NCI-H446 (cell line): ENCODE measurements at regions not wholly inside any gene's neighbourhood (a gene's known extent, or its start where the extent isn't known, plus 50 kb on each side); places are given as distances from the start of the nearest gene placed in this dataset.
A peak's percentile ranks its signal among the peaks of the same experiment; 100 is the strongest.
"Not testable (repeated sequence)": the region's sequence is repeated elsewhere in the genome, so short reads cannot be mapped to it uniquely, and the experiment has no call there.

Experiments
- DNase-seq, 2 experiments: peaks; one replicate each; lab custom pipeline; 2025; lab: John Stamatoyannopoulos, UW

GRCh38 chr3:86794361-86795065, 196.4 kb downstream of the VGLL3 start:
- no peak for DNase-seq

GRCh38 chr3:86793786-86794185, 197.2 kb downstream of the VGLL3 start:
- DNase-seq = no peak

- peak in 1 of 2 experiments; percentile 11 for DNase-seq
These were observed 198.6 kb downstream of the VGLL3 start for GRCh38 chr3:86792316-86792715.

GRCh38 chr3:86790884-86791549, 199.9 kb downstream of the VGLL3 start:
- no peak for DNase-seq

GRCh38 chr3:86788371-86788770, 202.6 kb downstream of the VGLL3 start:
- DNase-seq = no peak

- DNase-seq = no peak
These were observed 203.9 kb downstream of the VGLL3 start for GRCh38 chr3:86787091-86787490.

GRCh38 chr3:86785386-86785785, 205.6 kb downstream of the VGLL3 start:
- no peak for DNase-seq

GRCh38 chr3:86782866-86783265, 208.1 kb downstream of the VGLL3 start:
- DNase-seq = no peak

GRCh38 chr3:86782286-86782685, 208.7 kb downstream of the VGLL3 start:
- no peak for DNase-seq

- peak in 1 of 2 experiments; percentile 23 for DNase-seq
These were observed 216.8 kb downstream of the VGLL3 start for GRCh38 chr3:86774082-86774691.

GRCh38 chr3:86772699-86773098, 218.2 kb downstream of the VGLL3 start:
- DNase-seq = no peak

GRCh38 chr3:86771741-86772512, 219.0 kb downstream of the VGLL3 start:
- DNase-seq = no peak

- no peak for DNase-seq
These were observed 224.6 kb downstream of the VGLL3 start for GRCh38 chr3:86766331-86766730.

- DNase-seq = not testable (repeated sequence)
These were observed 233.4 kb downstream of the VGLL3 start for GRCh38 chr3:86757322-86758179.

- DNase-seq = no peak
These were observed 242.9 kb downstream of the VGLL3 start for GRCh38 chr3:86748015-86748414.

GRCh38 chr3:86744051-86744450, 246.9 kb downstream of the VGLL3 start:
- no peak for DNase-seq

GRCh38 chr3:86743233-86743632, 247.7 kb downstream of the VGLL3 start:
- no peak for DNase-seq

GRCh38 chr3:86740751-86741150, 250.2 kb downstream of the VGLL3 start:
- DNase-seq = no peak

GRCh38 chr3:86739244-86739643, 251.7 kb downstream of the VGLL3 start:
- no peak for DNase-seq

GRCh38 chr3:86738684-86739083, 252.3 kb downstream of the VGLL3 start:
- DNase-seq = no peak

- no peak for DNase-seq
These were observed 253.4 kb downstream of the VGLL3 start for GRCh38 chr3:86737517-86737916.

- no peak for DNase-seq
These were observed 257.7 kb downstream of the VGLL3 start for GRCh38 chr3:86733257-86733656.
